GM19240 (cell line): ENCODE measurements at regions not wholly inside any gene's neighbourhood (a gene's known extent, or its start where the extent isn't known, plus 50 kb on each side); places are given as distances from the start of the nearest gene placed in this dataset.

ENCODE experiments used
- DNase-seq: peaks from one replicate; pipeline ENCODE4 v3.0.0; 2011; ENCODE audit warnings: low spot score; ENCODE audit not compliant: insufficient read length

DNA sequence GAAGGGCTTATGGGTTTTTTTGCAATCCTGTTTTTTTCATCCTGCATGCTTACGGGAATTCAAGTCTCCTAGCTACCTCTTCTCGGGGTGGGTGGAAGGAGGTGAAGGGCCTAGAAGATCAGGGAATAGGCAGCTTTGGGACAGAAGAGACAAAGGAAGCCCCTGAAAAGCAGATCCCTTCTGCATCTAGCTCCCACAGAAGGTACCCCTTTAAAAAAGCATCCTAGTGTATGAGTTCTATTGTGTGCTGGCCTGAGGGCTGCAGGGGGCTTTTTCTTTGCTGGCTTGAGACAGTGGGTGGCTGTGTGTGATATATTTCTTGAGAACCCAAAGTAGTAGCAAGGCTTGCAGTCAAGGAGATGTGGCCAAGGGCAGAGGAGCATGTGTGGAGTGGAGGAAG lies 330.5 kb downstream of the MAF start:
- no peak for DNase-seq

DNA sequence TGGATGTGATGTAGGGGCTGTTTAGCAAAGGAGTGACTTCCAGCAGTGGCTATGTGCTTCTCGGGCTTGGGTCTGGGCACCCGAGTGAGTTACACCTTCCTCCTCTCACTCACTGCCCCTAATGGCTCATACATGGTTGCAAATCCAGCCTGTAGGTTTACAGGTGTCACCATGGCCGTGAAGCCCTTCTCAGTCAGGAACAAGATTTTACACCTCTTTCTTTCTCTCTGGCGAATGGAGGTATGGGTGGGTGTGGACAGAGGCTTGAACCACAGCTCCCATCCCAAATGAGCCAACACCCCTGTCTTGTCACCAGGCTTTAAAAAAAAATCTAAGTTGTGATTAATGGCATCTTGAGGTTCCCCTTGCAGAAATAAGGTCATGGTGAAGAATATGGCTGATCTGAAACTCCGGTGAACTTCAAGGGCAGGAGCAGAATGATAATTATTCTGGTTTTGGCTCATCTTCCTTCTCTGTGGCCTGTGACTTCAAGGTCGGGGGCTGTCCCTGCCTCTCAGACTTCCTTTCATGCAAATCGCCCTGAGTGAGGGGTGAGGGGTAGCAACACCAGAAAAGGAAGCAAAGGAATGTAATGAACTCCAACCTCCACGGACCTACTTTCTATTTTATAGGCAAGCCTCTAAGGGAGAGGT lies 331.2 kb downstream of the MAF start:
- DNase-seq = peak; percentile 7

- no peak for DNase-seq
These were observed 332.8 kb downstream of the MAF start for GRCh38 chr16:79267781-79268180.

GRCh38 chr16:79267146-79267545 lies 333.4 kb downstream of the MAF start:
- DNase-seq = no peak

- DNase-seq = no peak
These were observed 334.8 kb downstream of the MAF start for GRCh38 chr16:79265701-79266100.

DNA sequence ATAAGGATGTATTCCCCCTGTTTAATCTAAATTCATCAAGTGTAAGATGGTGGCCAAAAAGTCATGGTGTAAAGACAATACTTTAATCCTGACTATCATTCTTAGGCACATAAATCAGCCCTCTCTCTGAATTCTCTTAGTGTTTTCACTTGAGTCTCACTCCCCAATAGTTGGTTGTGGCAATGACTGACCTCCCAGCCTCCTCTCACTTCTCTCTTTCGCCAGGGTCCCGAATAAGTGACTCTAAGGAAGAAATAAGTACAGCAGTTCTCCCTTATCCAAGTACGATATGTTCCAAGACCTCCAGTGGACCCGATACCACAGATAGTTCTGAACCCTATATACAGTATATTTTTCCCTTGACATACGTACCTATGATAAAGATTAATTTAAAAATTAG lies 335.3 kb downstream of the MAF start:
- no peak for DNase-seq

DNA sequence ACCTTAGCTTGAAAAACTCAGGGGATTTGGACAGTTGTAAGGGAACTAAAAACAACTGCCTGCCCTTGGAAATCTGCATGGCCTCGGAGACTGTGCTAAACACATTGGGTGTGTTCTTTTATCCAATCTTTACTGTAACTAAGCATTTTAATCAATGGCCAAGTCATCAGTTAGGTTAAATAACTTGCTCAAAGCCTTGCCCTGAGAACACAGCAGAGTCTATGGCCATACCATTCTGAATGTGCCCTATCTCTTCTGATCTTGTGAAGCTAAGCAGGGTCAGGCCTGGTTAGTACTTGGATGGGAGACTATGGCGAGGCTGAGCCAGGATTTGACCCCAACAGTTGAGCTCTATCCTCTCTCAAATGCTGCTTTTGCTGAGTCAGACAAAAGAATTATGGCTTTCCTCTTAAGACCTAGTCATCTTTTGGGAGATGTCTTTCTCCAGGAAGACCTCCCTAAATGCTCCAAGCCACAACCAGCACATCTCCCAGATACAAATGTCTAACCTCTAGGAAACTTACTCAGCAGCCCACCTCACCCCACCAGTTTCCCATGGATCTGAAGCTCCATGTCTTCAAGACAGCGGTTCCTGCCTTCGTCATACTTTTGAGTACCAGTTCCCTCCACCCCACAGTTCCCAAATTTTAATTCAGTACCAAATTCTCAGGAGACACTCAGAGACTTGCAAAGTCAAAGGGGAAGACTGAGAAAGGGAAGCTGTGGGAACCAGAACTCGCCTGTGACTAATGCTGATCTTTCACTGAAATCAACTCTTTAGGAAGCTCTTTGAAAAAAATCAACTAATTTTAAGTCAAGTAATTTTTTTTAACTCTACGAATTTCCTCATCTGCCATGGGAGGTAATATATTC lies 336.1 kb downstream of the MAF start:
- DNase-seq = no peak

GRCh38 chr16:79263425-79263824 lies 337.1 kb downstream of the MAF start:
- DNase-seq = no peak
